ENCODE measurements at regions not wholly inside any gene's neighbourhood (a gene's known extent, or its start where the extent isn't known, plus 50 kb on each side); places are given as distances from the start of the nearest gene placed in this dataset.
"Not testable (repeated sequence)": the region's sequence is repeated elsewhere in the genome, so short reads cannot be mapped to it uniquely, and the experiment has no call there.

GRCh38 chr4:108450236-108450898, 170.0 kb upstream of the RPL34 start:
- H3K4me3 ChIP-seq (replicated peaks in 1 of 2; ENCODE audit: low read depth in 2 of 2, low read length in 2 of 2): no peak overlapping the region
- DNase-seq (ENCODE audit: low read depth in 2 of 2): no peak
- TF ChIP-seq CTCF (IDR thresholded peaks at IDR 0.05; ENCODE audit: low read depth, low read length): no peak

- DNase-seq (ENCODE audit: low read depth in 2 of 2): no peak
- no peak for TF ChIP-seq CTCF (IDR thresholded peaks at IDR 0.05; ENCODE audit: low read depth, low read length)
- no peak overlapping the region for H3K4me3 ChIP-seq (replicated peaks in 1 of 2; ENCODE audit: low read depth in 2 of 2, low read length in 2 of 2)
These were observed 171.2 kb upstream of the RPL34 start for GRCh38 chr4:108449129-108449528.

- no peak for DNase-seq (ENCODE audit: low read depth in 2 of 2)
- no peak for TF ChIP-seq CTCF (IDR thresholded peaks at IDR 0.05; ENCODE audit: low read depth, low read length)
- H3K4me3 ChIP-seq (replicated peaks in 1 of 2; ENCODE audit: low read depth in 2 of 2, low read length in 2 of 2): no peak overlapping the region
These were observed 173.8 kb upstream of the RPL34 start for GRCh38 chr4:108446556-108446955.

- TF ChIP-seq CTCF (IDR thresholded peaks at IDR 0.05; ENCODE audit: low read depth, low read length): no peak
- DNase-seq (ENCODE audit: low read depth in 2 of 2): no peak
These were observed 174.7 kb upstream of the RPL34 start for GRCh38 chr4:108445716-108446115.

GRCh38 chr4:108443585-108443984, 176.8 kb upstream of the RPL34 start:
- no peak overlapping the region for H3K4me3 ChIP-seq (replicated peaks in 1 of 2; ENCODE audit: low read depth in 2 of 2, low read length in 2 of 2)
- TF ChIP-seq CTCF (IDR thresholded peaks at IDR 0.05; ENCODE audit: low read depth, low read length): no peak
- no peak for DNase-seq (ENCODE audit: low read depth in 2 of 2)

More at GRCh38 chr4:108445716-108446115, 174.7 kb upstream of the RPL34 start:
- no peak overlapping the region for H3K4me3 ChIP-seq (replicated peaks in 1 of 2; ENCODE audit: low read depth in 2 of 2, low read length in 2 of 2)

- no peak overlapping the region for H3K4me3 ChIP-seq (replicated peaks in 1 of 2; ENCODE audit: low read depth in 2 of 2, low read length in 2 of 2)
- TF ChIP-seq CTCF (IDR thresholded peaks at IDR 0.05; ENCODE audit: low read depth, low read length): no peak
- peak in 1 of 2 donors; percentile 9 for DNase-seq (ENCODE audit: low read depth in 2 of 2)
These were observed 186.5 kb upstream of the RPL34 start for GRCh38 chr4:108433832-108434231.

- DNase-seq (ENCODE audit: low read depth in 2 of 2); H3K4me3 ChIP-seq (replicated peaks in 1 of 2; ENCODE audit: low read depth in 2 of 2, low read length in 2 of 2): not testable (repeated sequence)
These were observed 187.0 kb upstream of the RPL34 start for GRCh38 chr4:108433394-108433793.

Data from cardiac fibroblast (primary cell).